SK-N-SH treated with all-trans-retinoic acid at 6 μM for 48 hours (cell line): ENCODE measurements at regions not wholly inside any gene's neighbourhood (a gene's known extent, or its start where the extent isn't known, plus 50 kb on each side); places are given as distances from the start of the nearest gene placed in this dataset.

ENCODE experiments used
- ATAC-seq: fragments of 200-7000 bp; cut with Tn5 transposase; 3 replicates; pipeline ENCODE4 v1.9.1; 2020; ENCODE audit warnings: mild to moderate bottlenecking, moderate library complexity
- BACH2 ChIP-seq: fragments of 250-450 bp; sonication (Bioruptor Pico); IDR thresholded peaks from 2 replicates; pipeline ENCODE4 v1.9.0; 2021; ENCODE audit warnings: mild to moderate bottlenecking, borderline replicate concordance
- CREB5 ChIP-seq: fragments of 250-450 bp; sonication (Bioruptor Pico); IDR thresholded peaks from 2 replicates; pipeline ENCODE4 v1.5.1; 2020; ENCODE audit warnings: low read depth, mild to moderate bottlenecking, moderate library complexity
- CSDC2 ChIP-seq: fragments of 250-450 bp; sonication (Bioruptor Pico); IDR thresholded peaks from 2 replicates; pipeline ENCODE4 v1.5.0; 2020; ENCODE audit warnings: mild to moderate bottlenecking, moderate library complexity
- CSRNP3 ChIP-seq: fragments of 250-450 bp; sonication (Bioruptor Pico); IDR thresholded peaks from 2 replicates; pipeline ENCODE4 v1.5.1; 2021; ENCODE audit warnings: mild to moderate bottlenecking, moderate library complexity
- ESRRG ChIP-seq: fragments of 250-450 bp; sonication (Bioruptor Pico); IDR thresholded peaks from 2 replicates; pipeline ENCODE4 v1.6.1; 2021; ENCODE audit warnings: mild to moderate bottlenecking
- ISL1 ChIP-seq: fragments of 250-450 bp; sonication (Bioruptor Pico); IDR thresholded peaks from 2 replicates; pipeline ENCODE4 v2.1.2; 2022; ENCODE audit warnings: mild to moderate bottlenecking, moderate library complexity
- PATZ1 ChIP-seq: fragments of 250-450 bp; sonication (Bioruptor Pico); IDR thresholded peaks from 2 replicates; pipeline ENCODE4 v1.8.0; 2020; ENCODE audit warnings: mild to moderate bottlenecking, moderate library complexity, borderline replicate concordance
- PPARA ChIP-seq: fragments of 250-450 bp; sonication (Bioruptor Pico); IDR thresholded peaks from 2 replicates; pipeline ENCODE4 v1.5.0; 2020; ENCODE audit warnings: mild to moderate bottlenecking, borderline replicate concordance
- RARB ChIP-seq: fragments of 250-450 bp; sonication (Bioruptor Pico); IDR thresholded peaks from 2 replicates; pipeline ENCODE4 v1.8.0; 2021; ENCODE audit warnings: mild to moderate bottlenecking, moderate library complexity
- TCF4 ChIP-seq: fragments of 250-450 bp; sonication (Bioruptor Pico); IDR thresholded peaks from 2 replicates; pipeline ENCODE4 v1.8.0; 2021; ENCODE audit warnings: mild to moderate bottlenecking, moderate library complexity, borderline replicate concordance
- TOX ChIP-seq: fragments of 250-450 bp; sonication (Bioruptor Pico); IDR thresholded peaks from 2 replicates; pipeline ENCODE4 v1.8.0; 2021; ENCODE audit warnings: mild to moderate bottlenecking, moderate library complexity, borderline replicate concordance
- TSHZ2 ChIP-seq: fragments of 250-450 bp; sonication (Bioruptor Pico); IDR thresholded peaks from 2 replicates; pipeline ENCODE4 v1.5.0; 2020; ENCODE audit warnings: mild to moderate bottlenecking, moderate library complexity
- ZC3H10 ChIP-seq: fragments of 250-450 bp; sonication (Bioruptor Pico); IDR thresholded peaks from 2 replicates; pipeline ENCODE4 v1.5.1; 2021; ENCODE audit warnings: mild to moderate bottlenecking, moderate library complexity
- ZFP30 ChIP-seq: fragments of 450-650 bp; formaldehyde crosslinking; IDR thresholded peaks from 2 replicates; pipeline ENCODE4 v1.5.0; 2022; ENCODE audit warnings: mild to moderate bottlenecking, moderate library complexity
- ZNF565 ChIP-seq: fragments of 450-650 bp; formaldehyde crosslinking; conservative IDR thresholded peaks from 2 replicates; pipeline ENCODE4 v1.5.0; 2020; ENCODE audit warnings: low read depth, mild to moderate bottlenecking, moderate library complexity
- ZNF70 ChIP-seq: fragments of 450-650 bp; formaldehyde crosslinking; IDR thresholded peaks from 2 replicates; pipeline ENCODE4 v1.5.0; 2020; ENCODE audit warnings: mild to moderate bottlenecking, moderate library complexity
- ZNF8 ChIP-seq: fragments of 450-650 bp; formaldehyde crosslinking; IDR thresholded peaks from 2 replicates; pipeline ENCODE4 v1.5.0; 2020; ENCODE audit warnings: mild to moderate bottlenecking, moderate library complexity
- TF ChIP-seq, protein P1 (sequence below): fragments of 250-450 bp; sonication (Bioruptor Pico); IDR thresholded peaks from 2 replicates; pipeline ENCODE4 v1.8.0; 2021; ENCODE audit warnings: low read depth, mild to moderate bottlenecking, moderate library complexity, borderline replicate concordance

GRCh38 chr2:204346906-204347305, 198.4 kb upstream of the PARD3B start:
- TF ChIP-seq, protein P1, sequence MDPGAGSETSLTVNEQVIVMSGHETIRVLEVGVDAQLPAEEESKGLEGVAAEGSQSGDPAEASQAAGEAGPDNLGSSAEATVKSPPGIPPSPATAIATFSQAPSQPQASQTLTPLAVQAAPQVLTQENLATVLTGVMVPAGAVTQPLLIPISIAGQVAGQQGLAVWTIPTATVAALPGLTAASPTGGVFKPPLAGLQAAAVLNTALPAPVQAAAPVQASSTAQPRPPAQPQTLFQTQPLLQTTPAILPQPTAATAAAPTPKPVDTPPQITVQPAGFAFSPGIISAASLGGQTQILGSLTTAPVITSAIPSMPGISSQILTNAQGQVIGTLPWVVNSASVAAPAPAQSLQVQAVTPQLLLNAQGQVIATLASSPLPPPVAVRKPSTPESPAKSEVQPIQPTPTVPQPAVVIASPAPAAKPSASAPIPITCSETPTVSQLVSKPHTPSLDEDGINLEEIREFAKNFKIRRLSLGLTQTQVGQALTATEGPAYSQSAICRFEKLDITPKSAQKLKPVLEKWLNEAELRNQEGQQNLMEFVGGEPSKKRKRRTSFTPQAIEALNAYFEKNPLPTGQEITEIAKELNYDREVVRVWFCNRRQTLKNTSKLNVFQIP (CRISPR knock-in tag), result no peak
- no peak for TF ChIP-seq TSHZ2 (CRISPR knock-in tag)
- no peak for TF ChIP-seq BACH2 (CRISPR knock-in tag)
- no peak for TF ChIP-seq ZNF8 (CRISPR knock-in tag)
- no peak for TF ChIP-seq CSRNP3
- no peak for TF ChIP-seq CREB5 (CRISPR knock-in tag)
- no peak for TF ChIP-seq ZC3H10 (CRISPR knock-in tag)
- TF ChIP-seq RARB (CRISPR knock-in tag), result no peak
- TF ChIP-seq ISL1 (CRISPR knock-in tag), result no peak
- TF ChIP-seq ZNF70 (CRISPR knock-in tag), result no peak
- TF ChIP-seq TCF4 (CRISPR knock-in tag), result no peak
- no peak for TF ChIP-seq CSDC2 (CRISPR knock-in tag)
- TF ChIP-seq ESRRG, result no peak
- no peak for TF ChIP-seq PATZ1 (CRISPR knock-in tag)
- no peak for ATAC-seq

DNA sequence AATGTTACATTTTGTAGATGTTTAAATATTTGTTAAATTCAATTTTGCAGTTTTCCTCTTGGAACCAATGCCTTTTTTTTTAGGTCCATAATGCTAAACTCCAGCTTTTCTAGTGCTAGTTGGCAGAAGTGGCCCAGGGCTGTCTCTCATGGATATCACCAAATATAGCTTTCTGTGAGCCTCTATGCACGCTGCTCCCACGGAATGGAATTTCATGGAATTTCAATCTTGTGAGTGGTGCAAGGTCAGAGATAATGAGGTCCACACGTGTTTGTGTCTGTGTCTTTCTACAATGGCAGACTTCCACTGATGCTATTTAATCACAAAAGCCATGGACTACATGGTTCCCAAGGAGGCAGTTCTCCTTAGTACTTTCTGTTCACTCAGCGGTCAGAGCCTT, 191.5 kb upstream of the PARD3B start:
- TF ChIP-seq, protein P1 (CRISPR knock-in tag), result no peak
- TF ChIP-seq ZNF70 (CRISPR knock-in tag), result no peak
- no peak for TF ChIP-seq CREB5 (CRISPR knock-in tag)
- TF ChIP-seq ZNF565 (CRISPR knock-in tag), result no peak
- TF ChIP-seq TOX (CRISPR knock-in tag), result no peak
- TF ChIP-seq PPARA (CRISPR knock-in tag), result no peak
- TF ChIP-seq TCF4 (CRISPR knock-in tag), result no peak
- TF ChIP-seq CSDC2 (CRISPR knock-in tag), result no peak
- no peak for TF ChIP-seq RARB (CRISPR knock-in tag)
- TF ChIP-seq ZFP30, result no peak
- ATAC-seq, result no peak
